LNCAP (cell line): ENCODE measurements at regions not wholly inside any gene's neighbourhood (a gene's known extent, or its start where the extent isn't known, plus 50 kb on each side); places are given as distances from the start of the nearest gene placed in this dataset.

Source experiments
- CTCF ChIP-seq: fragments of 450-650 bp; IDR thresholded peaks from 2 replicates; pipeline ENCODE4 v1.5.1; 2017; ENCODE audit warnings: mild to moderate bottlenecking

- TF ChIP-seq CTCF = no peak
Observed at GRCh38 chr1:244967159-244967558, 102.8 kb upstream of the HNRNPU start.

- TF ChIP-seq CTCF = no peak
Observed at GRCh38 chr1:244965185-244966030, 101.1 kb upstream of the HNRNPU start.

- TF ChIP-seq CTCF = no peak
Observed at GRCh38 chr1:244964112-244964971, 100.0 kb upstream of the HNRNPU start.

GRCh38 chr1:244963231-244963826 lies 99.0 kb upstream of the HNRNPU start:
- no peak for TF ChIP-seq CTCF

- no peak for TF ChIP-seq CTCF
Observed at GRCh38 chr1:244962130-244962529, 97.8 kb upstream of the HNRNPU start.

- no peak for TF ChIP-seq CTCF
Observed at GRCh38 chr1:244960904-244961303, 96.6 kb upstream of the HNRNPU start.

GRCh38 chr1:244958593-244958992 lies 94.2 kb upstream of the HNRNPU start:
- TF ChIP-seq CTCF = no peak
